ENCODE measurements at regions not wholly inside any gene's neighbourhood (a gene's known extent, or its start where the extent isn't known, plus 50 kb on each side); places are given as distances from the start of the nearest gene placed in this dataset.

GRCh38 chr1:70675737-70676156 lies 264.7 kb downstream of the CTH start (continued):
- peak; percentile 91 for TF ChIP-seq ETV5 (CRISPR knock-in tag; IDR thresholded peaks at IDR 0.05; ENCODE audit: low read depth)
- no peak for TF ChIP-seq NR0B1 (IDR thresholded peaks at IDR 0.05; ENCODE audit: partially characterized antibody)
- no peak for TF ChIP-seq MCM2 (IDR thresholded peaks at IDR 0.05; ENCODE audit: low read depth)
- no peak for TF ChIP-seq RBM25 (IDR thresholded peaks at IDR 0.05; ENCODE audit: low read depth, low read length, severe bottlenecking)
- no peak for TF ChIP-seq MEF2A (IDR thresholded peaks at IDR 0.05; ENCODE audit: control insufficient read depth, low read depth, low read length)
- TF ChIP-seq ZBTB34 (CRISPR knock-in tag; IDR thresholded peaks at IDR 0.05) = no peak
- TF ChIP-seq NFE2 (IDR thresholded peaks at IDR 0.05; ENCODE audit: low read depth) = 0 out of 2 replicates have a peak, but pooled peaks have one; percentile 17
- no peak for TF ChIP-seq ZNF146 (CRISPR knock-in tag; IDR thresholded peaks at IDR 0.05; ENCODE audit: unreplicated experiment)
- 0 out of 2 replicates have a peak, but pooled peaks have one; percentile 28 for TF ChIP-seq MYNN (IDR thresholded peaks at IDR 0.05)
- TF ChIP-seq MYNN (CRISPR knock-in tag; IDR thresholded peaks at IDR 0.05) = no peak
- no peak for TF ChIP-seq ZNF23 (CRISPR knock-in tag; IDR thresholded peaks at IDR 0.05)
- TF ChIP-seq POLR3G (IDR thresholded peaks at IDR 0.05; ENCODE audit: extremely low read depth, insufficient read length, insufficient replicate concordance) = no peak
- no peak for TF ChIP-seq ZNF124 (CRISPR knock-in tag; IDR thresholded peaks at IDR 0.05)
- 0 out of 2 replicates have a peak, but pooled peaks have one; percentile 19 for TF ChIP-seq SMAD3 (CRISPR knock-in tag; conservative IDR thresholded peaks at IDR 0.05)
- TF ChIP-seq CREB5 (CRISPR knock-in tag; IDR thresholded peaks at IDR 0.05) = no peak
- no peak for TF ChIP-seq ZNF217 (CRISPR knock-in tag; IDR thresholded peaks at IDR 0.05)
- no peak for TF ChIP-seq FUS (optimal IDR thresholded peaks at IDR 0.05; ENCODE audit: low read depth, low read length)
- peak; percentile 25; the same call in 1 of the 2 replicates for TF ChIP-seq HBP1 (CRISPR knock-in tag; IDR thresholded peaks at IDR 0.05)
- TF ChIP-seq SFPQ (IDR thresholded peaks at IDR 0.05; ENCODE audit: low read depth, low read length) = no peak
- no peak for TF ChIP-seq RBM34 (IDR thresholded peaks at IDR 0.05; ENCODE audit: borderline replicate concordance, insufficient read depth, low read length)
- no peak for TF ChIP-seq NFE2L1 (tag; IDR thresholded peaks at IDR 0.05; ENCODE audit: borderline replicate concordance, low read depth)
- peak; percentile 77 for TF ChIP-seq NCOA2 (IDR thresholded peaks at IDR 0.05; ENCODE audit: partially characterized antibody in 2 of 2)
- TF ChIP-seq MIER1 (IDR thresholded peaks at IDR 0.05; ENCODE audit: low read depth) = no peak

Data from K562 (cell line).